Naive thymus-derived CD8-positive, alpha-beta T cell (primary cell): ENCODE measurements at regions not wholly inside any gene's neighbourhood (a gene's known extent, or its start where the extent isn't known, plus 50 kb on each side); places are given as distances from the start of the nearest gene placed in this dataset.
"Not testable (repeated sequence)": the region's sequence is repeated elsewhere in the genome, so short reads cannot be mapped to it uniquely, and the experiment has no call there.

Source experiments
- ATAC-seq, 2 donors: fragments of 150-1000 bp; cut with Tn5 transposase in 1 of 2; sonication (Bioruptor Pico), chemical (Tn5 transposase) in 1 of 2; 1 replicate in 1 of 2; 2 replicates in 1 of 2; pipeline ENCODE4 v1.10.0; 2021; ENCODE audit warnings: mild to moderate bottlenecking in 2 of 2, moderate library complexity in 2 of 2
- POLR2A ChIA-PET: fragments of 350-600 bp; sonication (Branson Sonifier 250); formaldehyde crosslinking; loops from one replicate; lab custom pipeline; 2021; ENCODE audit warnings: antibody characterized with exemption; lab: Charles Lee
- DNase-seq, 10 donors: peaks; one replicate each; pipeline versions ENCODE4 v3.0.0 to v3.0.0-alpha.2; 2020 to 2022
- H3K27ac Mint-ChIP-seq, 10 donors: one replicate each; pipeline ENCODE4 v1.8.0; 2020 to 2022; ENCODE audit warnings: mild to moderate bottlenecking in 10 of 10, mixed read lengths in 10 of 10, moderate library complexity in 4 of 10, inconsistent platforms in 1 of 10
- H3K27me3 Mint-ChIP-seq, 5 donors: one replicate each; pipeline ENCODE4 v1.8.0; 2021 to 2022; ENCODE audit warnings: mixed read lengths in 5 of 5
- H3K36me3 Mint-ChIP-seq, 3 donors: one replicate each; pipeline ENCODE4 v1.8.0; 2020 to 2022; ENCODE audit warnings: mixed read lengths in 3 of 3, mild to moderate bottlenecking in 2 of 3, inconsistent platforms in 1 of 3
- H3K4me1 Mint-ChIP-seq, 4 donors: one replicate each; pipeline ENCODE4 v1.8.0; 2021 to 2022; ENCODE audit warnings: mixed read lengths in 4 of 4
- H3K4me3 Mint-ChIP-seq, 10 donors: one replicate each; pipeline ENCODE4 v1.8.0; 2020 to 2022; ENCODE audit warnings: mild to moderate bottlenecking in 10 of 10, mixed read lengths in 10 of 10, moderate library complexity in 6 of 10, inconsistent platforms in 1 of 10
- H3K9me3 Mint-ChIP-seq, 9 donors: one replicate each; pipeline ENCODE4 v1.8.0; 2020 to 2022; ENCODE audit warnings: mixed read lengths in 9 of 9, mild to moderate bottlenecking in 3 of 9, inconsistent platforms in 1 of 9, moderate library complexity in 1 of 9

DNA sequence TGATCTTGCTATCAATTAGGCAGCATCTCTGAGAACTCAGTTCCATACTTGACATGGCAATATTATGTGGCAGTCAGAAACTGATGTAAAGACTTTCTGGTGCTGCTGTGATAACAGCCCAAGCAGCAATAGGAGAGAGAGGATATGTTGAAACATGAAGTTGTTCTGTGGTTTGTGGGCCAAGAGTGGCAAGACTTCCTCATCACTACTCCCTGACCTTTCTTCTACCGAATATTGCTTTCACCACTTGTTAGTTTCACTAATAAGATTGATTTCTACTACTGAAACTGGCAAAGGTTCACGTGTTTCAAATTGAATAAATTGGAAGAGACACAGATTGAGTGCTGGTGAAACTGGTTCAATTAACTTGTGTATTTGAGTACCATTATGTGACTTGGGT is 852.6 kb upstream of the RAG2 start:
- H3K27ac Mint-ChIP-seq = no peak overlapping the region
- DNase-seq (no peak), ATAC-seq (no peak)
- POLR2A ChIA-PET = no interaction called here
- no peak overlapping the region for H3K4me3 Mint-ChIP-seq
- H3K36me3 Mint-ChIP-seq = no peaks in the 10 kb centered on the region
- H3K4me1 Mint-ChIP-seq = no peaks in the 10 kb centered on the region
- H3K9me3 Mint-ChIP-seq = peaks cover 0 to 11% (median 4%) of the 10 kb centered on the region in 9 donors
- no peaks in the 10 kb centered on the region for H3K27me3 Mint-ChIP-seq

- no peak for DNase-seq
- Mint-ChIP-seq H3K36me3 (no peaks in the 10 kb centered on the region), H3K4me3 (no peak overlapping the region), H3K27ac (no peak overlapping the region), H3K9me3 (peaks cover 0 to 11% (median 4%) of the 10 kb centered on the region in 9 donors), H3K27me3 (no peaks in the 10 kb centered on the region), H3K4me1 (no peaks in the 10 kb centered on the region)
- POLR2A ChIA-PET = no interaction called here
- no peak for ATAC-seq
Measured at GRCh38 chr11:37449146-37449545, 851.1 kb upstream of the RAG2 start.

DNA sequence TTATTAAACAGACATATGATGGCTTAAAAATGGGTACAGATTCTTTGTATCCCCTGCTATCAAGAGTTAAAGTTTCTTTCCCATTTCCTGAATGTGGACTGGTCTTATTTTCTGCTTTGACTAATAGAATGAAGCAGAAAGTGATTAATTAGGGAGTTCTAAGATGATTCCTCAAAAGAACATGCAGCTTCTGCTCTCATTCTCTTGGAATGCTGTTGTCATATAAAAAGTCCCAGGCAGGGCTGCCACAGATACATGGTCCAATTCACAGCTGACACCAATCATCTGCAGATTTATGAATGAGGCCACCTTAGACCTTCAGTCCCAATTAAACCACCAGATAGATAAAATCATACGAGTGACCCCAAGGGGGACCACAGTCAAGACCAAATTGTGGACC is 844.5 kb upstream of the RAG2 start:
- Mint-ChIP-seq H3K27ac (no peak overlapping the region), H3K4me3 (no peak overlapping the region), H3K4me1 (no peaks in the 10 kb centered on the region), H3K36me3 (no peaks in the 10 kb centered on the region), H3K27me3 (no peaks in the 10 kb centered on the region), H3K9me3 (peaks cover 3 to 16% (median 6%) of the 10 kb centered on the region in 9 donors)
- ATAC-seq = no peak
- POLR2A ChIA-PET = no interaction called here
- DNase-seq = no peak

DNA sequence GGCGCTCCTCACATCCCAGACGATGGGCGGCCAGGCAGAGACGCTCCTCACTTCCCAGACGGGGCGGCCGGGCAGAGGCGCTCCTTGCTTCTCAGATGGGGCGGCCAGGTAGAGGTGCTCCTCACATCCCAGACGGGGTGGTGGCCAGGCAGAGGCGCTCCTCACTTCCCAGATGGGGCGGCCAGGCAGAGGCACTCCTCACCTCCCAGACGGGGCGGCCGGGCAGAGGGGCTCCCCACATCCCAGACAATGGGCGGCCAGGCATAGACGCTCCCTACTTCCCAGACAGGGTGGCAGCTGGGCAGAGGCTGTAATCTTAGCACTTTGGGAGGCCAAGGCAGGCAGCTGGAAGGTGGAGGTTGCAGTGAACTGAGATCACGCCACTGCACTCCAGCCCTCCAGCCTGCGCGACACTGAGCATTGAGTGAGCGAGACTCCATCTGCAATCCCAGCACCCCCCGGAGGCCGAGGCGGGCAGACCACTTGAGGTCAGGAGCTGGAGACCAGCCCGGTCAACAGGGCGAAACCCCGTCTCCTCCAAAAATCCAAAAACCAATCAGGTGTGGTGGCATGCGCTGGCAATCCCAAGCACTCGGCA is 833.7 kb upstream of the RAG2 start:
- H3K27ac Mint-ChIP-seq, H3K4me1 Mint-ChIP-seq, DNase-seq, H3K36me3 Mint-ChIP-seq, H3K27me3 Mint-ChIP-seq, POLR2A ChIA-PET, H3K4me3 Mint-ChIP-seq, ATAC-seq: not testable (repeated sequence)
- peaks cover 3 to 32% (median 13%) of the 10 kb centered on the region in 9 donors for H3K9me3 Mint-ChIP-seq

DNA sequence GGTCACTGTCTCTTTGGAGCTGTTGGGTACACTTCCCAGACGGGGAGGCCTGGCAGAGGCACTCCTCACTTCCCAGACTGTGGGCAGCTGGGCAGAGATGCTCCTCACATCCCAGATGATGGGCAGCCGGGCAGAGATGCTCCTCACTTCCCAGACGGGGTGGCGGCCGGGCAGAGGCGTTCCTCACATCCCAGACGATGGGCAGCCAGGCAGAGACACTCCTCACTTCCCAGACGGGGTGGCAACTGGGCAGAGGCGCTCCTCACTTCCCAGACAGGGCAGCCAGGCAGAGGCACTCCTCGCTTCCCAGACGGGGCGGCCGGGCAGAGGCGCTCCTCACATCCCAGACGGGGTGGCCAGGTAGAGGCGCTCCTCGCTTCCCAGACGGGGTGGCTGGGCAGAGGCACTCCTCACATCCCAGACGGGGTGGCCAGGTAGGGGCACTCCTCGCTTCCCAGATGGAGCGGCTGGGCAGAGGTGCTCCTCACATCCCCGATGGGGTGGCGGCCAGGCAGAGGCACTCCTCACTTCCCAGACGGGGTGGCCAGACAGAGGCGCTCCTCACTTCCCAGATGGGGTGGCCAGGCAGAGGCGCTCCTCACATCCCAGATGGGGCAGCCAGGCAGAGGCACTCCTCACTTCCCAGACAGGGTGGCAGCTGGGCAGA is 833.1 kb upstream of the RAG2 start:
- H3K9me3 Mint-ChIP-seq = peaks cover 0 to 38% (median 13%) of the 10 kb centered on the region in 9 donors
- H3K4me1 Mint-ChIP-seq, H3K36me3 Mint-ChIP-seq, H3K27ac Mint-ChIP-seq, H3K27me3 Mint-ChIP-seq, ATAC-seq, POLR2A ChIA-PET, DNase-seq, H3K4me3 Mint-ChIP-seq: not testable (repeated sequence)

DNA sequence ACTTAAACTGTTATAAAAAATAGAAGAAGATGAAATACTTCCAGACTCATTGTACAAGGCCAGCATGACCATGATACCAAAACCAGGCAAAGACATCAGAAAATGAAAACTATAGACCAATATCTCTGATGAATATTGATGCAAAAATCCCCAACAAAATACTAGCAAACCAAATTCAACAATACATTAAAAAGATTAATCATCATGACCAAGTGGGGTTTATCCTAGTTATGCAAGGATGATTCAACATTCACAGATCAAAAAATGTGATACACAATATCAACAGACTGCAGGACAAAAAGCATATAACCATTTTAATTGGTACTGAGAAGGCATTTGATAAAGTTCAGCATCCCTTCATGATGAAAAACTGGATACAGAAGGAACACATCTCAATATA is 824.5 kb upstream of the RAG2 start:
- H3K9me3 Mint-ChIP-seq = peaks cover 6 to 34% (median 13%) of the 10 kb centered on the region in 9 donors
- DNase-seq (no peak), ATAC-seq (no peak)
- no peak overlapping the region for H3K4me3 Mint-ChIP-seq
- no peaks in the 10 kb centered on the region for H3K27me3 Mint-ChIP-seq
- H3K4me1 Mint-ChIP-seq = peaks cover 0 to 2% (median 0%) of the 10 kb centered on the region in 4 donors
- H3K36me3 Mint-ChIP-seq = no peaks in the 10 kb centered on the region
- POLR2A ChIA-PET = no interaction called here
- no peak overlapping the region for H3K27ac Mint-ChIP-seq

GRCh38 chr11:37411289-37411688 is 813.3 kb upstream of the RAG2 start:
- ATAC-seq (no peak), DNase-seq (no peak)
- Mint-ChIP-seq H3K27ac (no peak overlapping the region), H3K36me3 (peaks cover 0 to 7% (median 0%) of the 10 kb centered on the region in 3 donors), H3K27me3 (no peaks in the 10 kb centered on the region), H3K9me3 (peaks cover 0 to 15% (median 9%) of the 10 kb centered on the region in 9 donors), H3K4me1 (no peaks in the 10 kb centered on the region), H3K4me3 (no peak overlapping the region)
- POLR2A ChIA-PET = no interaction called here

DNA sequence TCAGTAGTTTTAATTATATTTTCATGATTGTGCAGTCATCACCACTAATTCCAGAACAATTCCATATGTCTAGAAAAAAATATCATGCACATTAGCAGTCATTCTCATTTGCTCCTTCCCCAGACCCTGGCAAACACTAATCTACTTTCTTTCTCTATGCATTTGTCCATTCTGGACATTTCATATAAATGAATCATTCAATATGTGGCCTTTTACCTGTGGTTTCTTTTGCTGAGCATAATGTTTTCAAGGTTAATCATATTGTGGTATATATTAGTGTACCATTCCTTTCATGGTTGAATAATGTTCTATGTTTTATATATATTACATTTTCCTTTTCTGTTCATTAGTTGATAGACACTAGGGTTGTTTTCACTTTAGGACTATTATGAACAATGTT is 811.1 kb upstream of the RAG2 start:
- ATAC-seq (no peak), DNase-seq (no peak)
- no peak overlapping the region for H3K4me3 Mint-ChIP-seq
- no peak overlapping the region for H3K27ac Mint-ChIP-seq
- no peaks in the 10 kb centered on the region for H3K27me3 Mint-ChIP-seq
- H3K9me3 Mint-ChIP-seq = peaks cover 0 to 20% (median 10%) of the 10 kb centered on the region in 9 donors
- H3K36me3 Mint-ChIP-seq = peaks cover 0 to 7% (median 0%) of the 10 kb centered on the region in 3 donors
- no peaks in the 10 kb centered on the region for H3K4me1 Mint-ChIP-seq
- POLR2A ChIA-PET = no interaction called here

DNA sequence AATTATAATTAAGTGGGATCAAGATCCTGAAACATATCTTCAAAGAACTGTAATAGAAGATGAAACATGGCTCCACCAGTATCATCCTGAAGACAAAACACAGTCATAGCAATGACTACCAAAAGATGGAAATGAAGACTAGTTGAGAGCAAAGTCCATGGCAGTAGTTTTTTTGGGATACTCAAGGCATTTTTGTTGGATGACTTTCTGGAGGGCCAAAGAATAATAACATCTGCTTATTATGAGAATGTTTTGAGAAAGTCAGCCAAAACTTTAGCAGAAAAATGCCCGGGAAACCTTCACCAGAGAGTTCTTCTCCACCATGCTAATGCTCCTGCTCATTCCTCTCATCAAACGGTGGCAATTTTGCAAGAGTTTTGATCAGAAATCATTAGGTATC is 809.4 kb upstream of the RAG2 start:
- ATAC-seq (no peak), DNase-seq (no peak)
- H3K36me3 Mint-ChIP-seq = peaks cover 0 to 7% (median 0%) of the 10 kb centered on the region in 3 donors
- H3K27ac Mint-ChIP-seq = no peak overlapping the region
- POLR2A ChIA-PET = no interaction called here
- H3K4me3 Mint-ChIP-seq = no peak overlapping the region
- peaks cover 0 to 29% (median 10%) of the 10 kb centered on the region in 9 donors for H3K9me3 Mint-ChIP-seq
- H3K27me3 Mint-ChIP-seq = no peaks in the 10 kb centered on the region
- H3K4me1 Mint-ChIP-seq = no peaks in the 10 kb centered on the region

- no peaks in the 10 kb centered on the region for H3K27me3 Mint-ChIP-seq
- peaks cover 0 to 7% (median 0%) of the 10 kb centered on the region in 3 donors for H3K36me3 Mint-ChIP-seq
- peaks cover 0 to 33% (median 10%) of the 10 kb centered on the region in 9 donors for H3K9me3 Mint-ChIP-seq
- no peak overlapping the region for H3K27ac Mint-ChIP-seq
- no peaks in the 10 kb centered on the region for H3K4me1 Mint-ChIP-seq
- ATAC-seq (no peak), DNase-seq (no peak)
- H3K4me3 Mint-ChIP-seq = no peak overlapping the region
- POLR2A ChIA-PET = no interaction called here
Measured at GRCh38 chr11:37406651-37407050, 808.6 kb upstream of the RAG2 start.

DNA sequence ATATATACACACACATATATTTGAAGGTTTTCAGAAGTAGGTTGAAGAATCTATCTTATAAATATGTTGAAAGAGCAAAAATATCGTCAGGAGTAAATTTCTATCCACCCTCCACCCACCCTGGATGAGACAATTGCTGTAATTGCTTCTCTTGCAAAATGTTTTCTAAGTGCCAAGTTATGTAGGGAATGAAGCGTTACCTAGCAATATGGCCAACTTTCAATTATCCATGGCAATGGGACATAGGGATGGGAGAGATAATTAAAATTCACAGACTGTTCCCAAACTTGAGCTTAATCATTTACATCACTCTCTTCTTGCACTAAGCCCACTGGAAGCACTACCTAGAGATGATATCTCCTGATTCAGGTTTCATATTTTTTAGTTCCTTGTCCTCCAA is 806.2 kb upstream of the RAG2 start:
- Mint-ChIP-seq H3K4me1 (no peaks in the 10 kb centered on the region), H3K36me3 (peaks cover 0 to 7% (median 0%) of the 10 kb centered on the region in 3 donors), H3K9me3 (peaks cover 0 to 28% (median 11%) of the 10 kb centered on the region in 9 donors), H3K27ac (no peak overlapping the region), H3K27me3 (no peaks in the 10 kb centered on the region), H3K4me3 (no peak overlapping the region)
- DNase-seq (no peak), ATAC-seq (no peak)
- POLR2A ChIA-PET = no interaction called here

GRCh38 chr11:37402663-37403062 is 804.6 kb upstream of the RAG2 start:
- POLR2A ChIA-PET = no interaction called here
- H3K27me3 Mint-ChIP-seq = no peaks in the 10 kb centered on the region
- no peaks in the 10 kb centered on the region for H3K4me1 Mint-ChIP-seq
- H3K4me3 Mint-ChIP-seq = no peak overlapping the region
- H3K9me3 Mint-ChIP-seq = peaks cover 0 to 37% (median 10%) of the 10 kb centered on the region in 9 donors
- no peak for DNase-seq
- H3K27ac Mint-ChIP-seq = no peak overlapping the region
- ATAC-seq = no peak
- H3K36me3 Mint-ChIP-seq = peaks cover 0 to 7% (median 0%) of the 10 kb centered on the region in 3 donors

DNA sequence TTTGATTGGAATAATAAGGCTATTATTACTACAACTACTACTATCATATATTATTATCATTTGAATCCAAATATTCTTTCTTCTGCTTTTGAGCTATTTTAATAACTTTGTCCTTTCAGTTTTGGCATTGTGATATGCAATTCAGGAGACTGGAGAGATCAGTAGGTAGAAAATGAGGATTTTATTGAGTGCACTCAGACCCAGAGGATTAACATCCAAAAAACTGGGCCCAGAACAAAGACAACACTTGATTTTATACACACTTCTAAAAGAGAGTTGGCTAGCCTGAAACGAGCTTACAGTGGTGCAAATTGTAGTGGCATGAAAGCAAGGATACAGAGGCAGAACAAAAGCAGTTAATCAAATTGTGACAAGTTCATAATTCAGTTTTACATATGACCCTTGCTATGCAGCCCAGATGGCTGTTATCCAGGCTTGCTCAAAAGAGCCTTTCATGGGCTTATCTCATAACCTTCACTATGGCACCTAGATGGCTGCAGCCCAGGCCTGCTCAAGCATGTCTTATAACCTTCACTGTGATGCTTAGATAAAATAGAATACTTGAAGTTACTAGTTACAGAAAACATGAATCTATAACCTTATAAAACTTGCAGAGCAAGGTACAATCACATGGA is 796.3 kb upstream of the RAG2 start:
- Mint-ChIP-seq H3K36me3 (peaks cover 0 to 20% (median 0%) of the 10 kb centered on the region in 3 donors), H3K4me3 (no peak overlapping the region), H3K27ac (no peak overlapping the region), H3K27me3 (no peaks in the 10 kb centered on the region), H3K4me1 (no peaks in the 10 kb centered on the region), H3K9me3 (peaks cover 11 to 51% (median 28%) of the 10 kb centered on the region in 9 donors)
- POLR2A ChIA-PET = no interaction called here
- no peak for DNase-seq
- no peak for ATAC-seq
